Islet precursor cell (in vitro differentiated cells): ENCODE measurements at regions not wholly inside any gene's neighbourhood (a gene's known extent, or its start where the extent isn't known, plus 50 kb on each side); places are given as distances from the start of the nearest gene placed in this dataset.

Experiments used
- DNase-seq: peaks from one replicate; pipeline ENCODE4 v3.0.0-alpha.2; 2018

DNA sequence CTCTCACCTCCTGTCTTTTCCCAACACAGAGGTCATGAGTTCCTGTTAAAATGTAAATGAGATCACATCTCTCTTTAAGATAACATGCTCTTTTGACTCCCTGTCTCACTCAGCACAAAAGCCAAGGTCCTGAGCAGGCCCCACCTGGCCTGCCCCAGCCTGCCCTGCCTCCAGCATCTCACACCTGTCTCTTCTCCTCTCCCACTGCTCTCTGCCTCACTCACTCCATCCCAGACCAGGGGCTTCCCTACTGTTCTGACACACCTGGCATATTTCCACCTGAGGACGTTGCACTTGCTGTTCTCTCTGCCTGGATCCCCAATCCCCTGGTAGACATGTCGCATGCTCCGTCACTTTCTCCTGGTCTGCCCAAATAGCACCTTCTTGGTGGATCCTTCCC, 285.0 kb upstream of the ZMIZ1 start:
- peak; percentile 32 for DNase-seq

DNA sequence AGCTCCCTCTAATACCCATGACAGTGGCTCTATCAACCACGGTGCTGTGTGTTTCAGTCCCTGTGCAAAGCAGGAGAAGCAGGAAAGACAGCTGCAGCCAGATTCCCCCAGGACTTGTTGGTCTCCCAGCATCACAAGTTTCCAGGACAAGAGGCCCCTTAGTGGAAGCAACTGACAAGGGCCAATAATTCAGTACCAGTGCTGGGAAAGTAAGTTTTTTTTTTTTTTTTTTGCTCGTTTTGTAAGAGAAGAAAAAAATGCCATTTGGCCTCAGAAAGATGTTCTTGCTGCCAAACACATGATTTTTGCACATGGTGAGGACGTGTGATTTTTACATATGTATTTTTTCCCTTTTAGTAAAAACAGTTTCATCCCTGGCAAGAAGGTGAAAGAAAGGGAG, 284.2 kb upstream of the ZMIZ1 start:
- DNase-seq: no peak

GRCh38 chr10:78785066-78785465, 283.7 kb upstream of the ZMIZ1 start:
- DNase-seq: no peak

- no peak for DNase-seq
Measured at GRCh38 chr10:78785991-78786390, 282.8 kb upstream of the ZMIZ1 start.

GRCh38 chr10:78787125-78787524, 281.6 kb upstream of the ZMIZ1 start:
- no peak for DNase-seq

- DNase-seq: no peak
Measured at GRCh38 chr10:78794736-78795455, 273.9 kb upstream of the ZMIZ1 start.

DNA sequence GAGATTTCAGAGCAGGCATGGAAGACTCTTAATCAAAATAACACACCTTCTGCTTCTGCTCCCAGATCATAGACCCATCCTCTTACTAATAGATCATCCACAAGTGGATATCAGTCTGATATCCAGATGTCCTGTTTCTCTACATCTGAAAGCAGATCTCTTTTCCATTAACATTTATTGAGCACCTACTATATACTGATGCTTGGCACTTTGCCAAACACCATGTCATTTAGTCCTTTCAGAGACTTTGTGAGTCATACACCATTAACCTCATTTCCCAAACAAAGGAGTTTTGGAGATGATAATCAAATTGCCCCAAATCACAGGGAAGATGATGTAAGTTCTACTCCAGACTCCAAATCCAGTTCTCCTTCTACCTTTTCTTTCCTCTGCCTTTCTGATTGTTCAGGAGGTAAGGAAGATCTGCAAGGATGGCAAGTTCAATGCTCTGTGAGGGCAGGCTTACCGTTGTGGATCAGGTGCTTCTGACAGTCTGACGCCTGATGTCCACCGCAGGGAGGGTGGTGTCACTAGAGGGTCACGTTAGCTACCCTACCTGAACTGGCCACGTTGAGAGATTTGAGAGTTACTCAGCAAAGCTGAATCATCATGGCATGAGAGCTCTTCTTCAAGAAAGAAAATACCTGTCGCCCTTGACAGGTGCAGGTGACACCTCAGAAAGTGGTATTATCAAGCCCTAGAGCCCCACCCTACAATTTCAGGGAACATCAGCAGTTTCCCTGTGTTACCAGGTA, 269.6 kb upstream of the ZMIZ1 start:
- no peak for DNase-seq

- DNase-seq: no peak
Measured at GRCh38 chr10:78800006-78800405, 268.8 kb upstream of the ZMIZ1 start.

DNA sequence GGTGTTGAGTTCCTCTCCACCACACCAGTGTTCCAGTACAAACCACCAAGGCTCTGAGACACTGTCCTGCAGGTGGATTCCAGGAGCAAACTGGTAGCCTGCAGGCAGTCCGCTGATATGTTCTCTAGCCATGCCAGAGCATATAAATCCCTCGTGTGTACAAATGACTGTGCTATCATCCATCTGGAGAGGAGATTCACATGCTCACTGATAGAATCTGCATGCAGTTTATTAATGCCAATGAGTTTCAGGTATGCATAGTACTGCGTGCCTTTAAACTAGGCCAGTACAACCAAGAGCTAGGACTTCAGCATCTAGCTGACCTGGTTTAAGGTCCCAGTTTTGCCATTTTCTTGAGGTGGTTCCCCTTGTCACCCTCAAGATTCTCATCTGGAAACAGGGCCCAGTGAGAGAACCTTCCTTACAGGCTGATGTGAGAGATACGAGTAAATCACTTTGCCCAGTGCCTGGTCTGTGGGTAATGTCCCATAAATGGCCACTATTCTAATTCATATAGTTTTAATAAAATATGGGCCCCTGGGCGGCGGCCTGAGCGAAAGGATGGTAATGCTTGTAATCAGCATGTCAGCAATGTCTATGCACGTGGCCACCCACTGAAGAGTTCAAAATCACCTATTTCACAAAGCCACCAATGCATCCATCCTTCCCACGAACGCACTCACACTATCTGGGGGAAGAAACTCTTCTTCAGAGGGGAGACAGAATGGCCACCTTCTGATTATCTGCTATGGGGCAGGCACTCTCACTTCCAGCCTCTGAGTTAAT, 268.0 kb upstream of the ZMIZ1 start:
- DNase-seq: no peak

DNA sequence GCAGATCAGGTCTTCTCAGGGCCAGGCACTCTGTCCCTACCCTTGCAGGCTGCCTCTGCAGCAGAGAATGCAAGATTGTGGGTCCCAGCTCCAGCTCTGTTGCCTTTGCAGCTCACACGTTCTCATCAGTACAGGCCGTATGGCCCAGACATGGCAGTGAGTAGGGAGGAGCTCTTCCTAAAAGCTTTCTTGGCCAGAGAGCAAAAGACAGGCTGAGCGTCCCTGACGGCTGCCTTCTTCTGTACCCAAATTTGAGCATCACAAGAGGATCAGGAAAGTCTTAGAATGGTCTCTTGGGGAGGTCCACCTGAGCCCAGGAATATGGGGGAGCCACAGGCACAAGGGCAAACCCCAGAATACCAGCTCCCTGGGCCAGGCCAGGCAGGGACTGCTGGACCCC, 266.3 kb upstream of the ZMIZ1 start:
- no peak for DNase-seq

GRCh38 chr10:78802866-78803265, 265.9 kb upstream of the ZMIZ1 start:
- DNase-seq: no peak

DNA sequence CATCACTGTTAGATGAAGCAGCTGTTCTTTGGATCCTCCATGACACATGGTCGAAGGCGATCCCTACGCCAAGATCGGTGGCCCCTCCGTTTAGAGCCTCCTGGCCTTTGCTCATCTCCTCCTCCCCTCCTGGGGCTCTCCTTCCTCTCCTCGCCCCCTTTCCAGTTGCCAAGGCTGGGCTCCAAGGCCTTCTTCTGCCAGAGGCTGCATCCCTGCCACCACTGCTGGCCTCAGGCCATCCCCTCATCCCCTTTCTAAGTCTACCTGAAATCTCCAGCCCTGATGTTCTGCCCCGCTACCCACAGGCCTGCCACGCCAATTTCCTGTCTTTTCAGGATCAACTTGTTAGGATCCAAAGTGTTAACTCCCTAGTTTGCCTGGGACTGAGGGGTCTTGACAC, 265.1 kb upstream of the ZMIZ1 start:
- no peak for DNase-seq

GRCh38 chr10:78804411-78805032, 264.2 kb upstream of the ZMIZ1 start:
- DNase-seq: no peak

- DNase-seq: peak; percentile 97
Measured at GRCh38 chr10:78805176-78805575, 263.6 kb upstream of the ZMIZ1 start.

DNA sequence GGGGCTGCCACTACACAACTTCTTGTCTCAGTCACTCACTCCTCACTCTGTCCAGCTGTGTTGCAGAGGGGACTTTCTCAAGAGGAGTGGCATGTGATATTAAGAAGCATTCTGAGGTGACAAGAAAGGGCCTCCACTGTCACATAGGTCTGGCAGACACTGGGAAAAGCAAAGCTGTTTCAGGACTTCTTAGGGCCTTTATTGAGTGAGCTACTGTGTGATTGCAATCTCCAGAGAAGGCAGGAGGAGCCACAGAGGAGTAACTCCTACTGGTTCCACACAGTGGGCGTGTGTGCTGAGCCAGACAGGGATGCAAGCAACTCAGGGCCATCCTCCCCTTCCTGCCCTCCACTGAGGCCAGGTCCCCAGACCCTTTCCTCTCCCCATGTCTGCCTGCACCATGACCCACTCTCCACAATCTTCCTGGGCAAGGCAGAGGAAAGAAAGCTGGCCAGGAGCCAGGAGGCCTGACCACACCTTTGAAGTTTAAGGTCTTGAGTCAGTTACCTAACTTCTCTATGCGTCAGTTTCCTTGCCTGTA, 262.0 kb upstream of the ZMIZ1 start:
- peak; percentile 80 for DNase-seq

DNA sequence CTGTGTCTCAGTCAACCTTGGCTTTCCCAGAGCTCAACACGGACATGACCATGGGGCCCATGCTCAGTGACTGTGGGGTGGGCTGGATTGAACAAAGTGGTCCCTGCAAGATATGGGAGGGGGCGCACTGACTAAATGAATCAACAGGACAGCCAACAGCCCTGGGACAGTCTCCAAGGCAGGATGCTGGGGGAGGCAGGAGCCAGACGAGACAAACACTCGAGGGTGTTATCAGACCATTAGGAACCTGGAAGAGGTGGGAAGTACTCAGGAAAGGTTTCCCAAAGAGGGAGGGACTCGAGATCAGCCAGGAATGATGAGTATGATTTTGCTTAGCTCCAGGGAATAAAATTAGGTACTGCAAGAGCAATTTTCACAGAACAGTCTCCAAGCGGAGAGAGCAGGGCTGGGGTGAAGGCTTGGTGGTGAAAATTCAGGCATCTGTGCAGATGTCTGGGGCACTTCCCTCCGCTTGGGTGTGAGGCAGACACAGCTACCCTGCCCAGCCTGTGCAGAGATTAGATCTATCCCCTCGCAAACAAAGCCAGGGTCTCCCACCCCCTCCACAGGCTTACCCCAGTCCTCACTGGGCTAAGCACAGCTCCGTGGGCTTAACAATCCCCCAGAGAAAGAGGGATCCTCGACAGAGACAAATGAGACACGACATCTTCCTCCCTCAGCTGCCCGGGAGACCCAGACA, 261.1 kb upstream of the ZMIZ1 start:
- DNase-seq: peak; percentile 79

- no peak for DNase-seq
Measured at GRCh38 chr10:78808286-78808685, 260.5 kb upstream of the ZMIZ1 start.

- no peak for DNase-seq
Measured at GRCh38 chr10:78808736-78809367, 259.9 kb upstream of the ZMIZ1 start.

DNA sequence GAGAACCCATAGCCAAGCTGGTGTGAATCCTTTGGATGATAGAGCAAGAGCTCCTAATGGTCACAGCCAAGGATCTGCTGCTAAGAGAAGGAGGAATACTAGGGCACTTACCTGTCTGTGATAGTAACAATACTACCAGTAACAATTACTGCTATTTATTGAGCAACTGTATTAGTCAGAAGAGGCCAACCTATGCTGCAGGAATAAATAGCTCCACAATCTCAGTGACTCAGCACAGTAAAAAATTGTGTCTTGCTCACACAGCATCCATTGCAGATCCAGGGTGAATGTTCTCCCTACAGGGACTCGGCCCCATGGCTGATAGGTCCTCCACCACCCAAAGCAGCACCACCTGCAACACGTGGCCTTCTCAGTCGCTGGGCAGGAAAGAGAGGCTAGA, 257.6 kb upstream of the ZMIZ1 start:
- no peak for DNase-seq

GRCh38 chr10:78812571-78813318, 256.0 kb upstream of the ZMIZ1 start:
- DNase-seq: peak; percentile 7

GRCh38 chr10:78813526-78813925, 255.2 kb upstream of the ZMIZ1 start:
- DNase-seq: no peak
